ENCODE measurements at regions not wholly inside any gene's neighbourhood (a gene's known extent, or its start where the extent isn't known, plus 50 kb on each side); places are given as distances from the start of the nearest gene placed in this dataset.

- no peak for DNase-seq
Measured at GRCh38 chr15:70214941-70215635, 117.4 kb upstream of the TLE3 start.

GRCh38 chr15:70214276-70214675 lies 116.6 kb upstream of the TLE3 start:
- DNase-seq, result no peak

DNA sequence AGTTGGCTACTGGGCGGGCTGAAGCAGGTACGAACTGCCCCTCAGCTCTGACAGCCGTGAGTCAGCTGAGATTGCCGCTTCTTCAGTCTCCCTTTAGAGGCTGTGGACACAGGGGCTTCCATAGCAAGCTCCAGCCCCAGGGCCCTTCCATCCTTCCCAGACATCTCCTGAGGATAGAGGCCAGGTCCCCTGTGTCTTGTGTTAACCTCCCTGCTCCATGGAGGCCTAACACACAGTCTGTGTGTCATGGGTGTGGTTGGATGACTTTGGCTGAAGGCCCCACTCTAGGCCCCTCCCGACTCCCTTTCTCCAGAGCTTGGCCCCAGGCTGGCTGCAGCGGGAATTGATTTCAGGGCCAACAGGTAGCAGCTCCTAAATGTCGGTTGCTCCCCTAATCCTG lies 116.1 kb upstream of the TLE3 start:
- no peak for DNase-seq

DNA sequence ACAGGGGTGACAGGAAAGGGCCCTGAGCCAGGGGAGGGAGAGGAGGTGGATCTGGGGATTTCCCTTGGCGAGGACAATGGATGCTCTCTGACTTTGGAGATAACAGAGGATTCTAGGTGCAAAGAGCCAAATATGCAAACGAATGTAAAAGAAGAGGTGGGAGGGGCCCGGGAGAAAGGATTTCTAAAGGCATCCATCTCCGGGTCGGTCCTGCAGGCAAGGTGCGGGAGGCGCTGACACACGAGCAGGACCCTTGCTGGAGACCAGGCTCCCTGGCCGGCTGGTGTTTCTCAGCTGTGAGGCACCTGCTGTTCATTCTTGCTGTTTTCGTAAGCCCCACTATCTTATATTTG lies 115.2 kb upstream of the TLE3 start:
- DNase-seq, result no peak

- no peak for DNase-seq
Measured at GRCh38 chr15:70212286-70212962, 114.7 kb upstream of the TLE3 start.

- DNase-seq, result no peak
Measured at GRCh38 chr15:70210528-70210927, 112.8 kb upstream of the TLE3 start.

DNA sequence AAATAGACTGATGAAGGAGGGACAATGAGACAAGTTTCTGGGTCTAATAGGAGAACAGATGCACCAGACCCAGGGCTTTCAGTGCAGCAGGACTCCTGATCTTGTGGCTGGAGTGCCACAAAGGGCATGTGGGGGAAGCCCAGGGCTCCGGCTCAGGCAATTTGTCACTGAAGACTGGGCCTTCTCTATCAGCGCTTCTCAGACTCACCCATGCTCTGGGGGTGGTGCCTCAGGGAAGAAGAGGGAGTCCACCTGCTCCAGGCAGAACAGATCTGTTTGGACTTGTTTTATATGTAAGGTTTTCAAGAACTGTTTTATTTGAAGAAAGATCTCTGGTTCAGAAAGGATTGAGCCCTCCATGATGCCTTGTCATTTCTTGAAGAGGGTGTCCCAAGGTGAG lies 112.4 kb upstream of the TLE3 start:
- no peak for DNase-seq

GRCh38 chr15:70209499-70209898 lies 111.8 kb upstream of the TLE3 start:
- DNase-seq, result no peak

- DNase-seq, result no peak
Measured at GRCh38 chr15:70208332-70208731, 110.6 kb upstream of the TLE3 start.

GRCh38 chr15:70206668-70207067 lies 109.0 kb upstream of the TLE3 start:
- DNase-seq, result no peak

- no peak for DNase-seq
Measured at GRCh38 chr15:70204652-70205051, 106.9 kb upstream of the TLE3 start.

DNA sequence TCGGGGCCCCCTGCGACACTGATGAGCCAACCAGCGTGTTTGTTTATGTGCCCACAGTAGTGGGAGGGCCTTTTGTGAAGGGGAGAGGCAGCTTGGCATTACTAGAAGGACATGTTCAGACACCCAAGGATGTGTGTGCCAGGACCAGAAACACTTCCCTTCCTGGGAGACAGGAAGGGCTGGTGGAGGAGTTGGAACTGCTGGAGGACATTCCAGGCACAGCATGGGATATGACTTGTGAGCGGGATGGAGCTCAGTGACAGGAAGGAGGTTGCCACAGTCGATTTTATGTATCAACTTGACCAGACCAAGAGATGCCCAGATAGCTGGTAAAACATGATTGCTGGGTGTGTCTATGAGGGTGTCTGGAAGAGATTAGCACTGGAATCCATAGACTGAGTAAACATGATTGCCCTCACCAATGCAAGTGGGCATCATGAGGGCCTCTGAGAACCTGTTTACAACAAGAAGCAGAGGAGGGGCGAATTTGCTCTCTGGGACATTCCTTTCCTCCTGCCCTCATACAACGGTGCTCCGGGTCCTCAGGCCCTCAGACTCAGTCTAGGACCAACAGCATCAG lies 106.4 kb upstream of the TLE3 start:
- DNase-seq, result no peak

DNA sequence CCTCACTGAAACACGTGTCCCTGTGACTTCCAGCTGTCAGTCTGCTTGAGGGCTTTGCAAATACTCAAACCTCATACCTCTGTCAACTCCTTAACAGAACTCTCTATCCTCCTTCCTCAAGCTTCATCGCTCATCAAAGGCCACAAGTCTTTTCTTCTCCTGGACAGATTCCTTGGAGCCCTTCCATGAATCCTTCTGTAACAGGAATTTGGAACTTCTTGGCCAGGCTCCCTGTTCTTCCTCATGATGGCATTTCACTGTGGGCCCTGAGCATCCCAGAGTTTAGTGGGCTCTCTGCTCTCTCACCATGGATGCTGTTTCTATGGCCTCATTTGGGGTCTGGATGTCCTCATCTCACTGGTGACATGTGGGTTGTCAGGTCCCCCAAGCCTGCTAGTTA lies 105.0 kb upstream of the TLE3 start:
- no peak for DNase-seq

- no peak for DNase-seq
Measured at GRCh38 chr15:70201425-70201775, 103.7 kb upstream of the TLE3 start.

DNA sequence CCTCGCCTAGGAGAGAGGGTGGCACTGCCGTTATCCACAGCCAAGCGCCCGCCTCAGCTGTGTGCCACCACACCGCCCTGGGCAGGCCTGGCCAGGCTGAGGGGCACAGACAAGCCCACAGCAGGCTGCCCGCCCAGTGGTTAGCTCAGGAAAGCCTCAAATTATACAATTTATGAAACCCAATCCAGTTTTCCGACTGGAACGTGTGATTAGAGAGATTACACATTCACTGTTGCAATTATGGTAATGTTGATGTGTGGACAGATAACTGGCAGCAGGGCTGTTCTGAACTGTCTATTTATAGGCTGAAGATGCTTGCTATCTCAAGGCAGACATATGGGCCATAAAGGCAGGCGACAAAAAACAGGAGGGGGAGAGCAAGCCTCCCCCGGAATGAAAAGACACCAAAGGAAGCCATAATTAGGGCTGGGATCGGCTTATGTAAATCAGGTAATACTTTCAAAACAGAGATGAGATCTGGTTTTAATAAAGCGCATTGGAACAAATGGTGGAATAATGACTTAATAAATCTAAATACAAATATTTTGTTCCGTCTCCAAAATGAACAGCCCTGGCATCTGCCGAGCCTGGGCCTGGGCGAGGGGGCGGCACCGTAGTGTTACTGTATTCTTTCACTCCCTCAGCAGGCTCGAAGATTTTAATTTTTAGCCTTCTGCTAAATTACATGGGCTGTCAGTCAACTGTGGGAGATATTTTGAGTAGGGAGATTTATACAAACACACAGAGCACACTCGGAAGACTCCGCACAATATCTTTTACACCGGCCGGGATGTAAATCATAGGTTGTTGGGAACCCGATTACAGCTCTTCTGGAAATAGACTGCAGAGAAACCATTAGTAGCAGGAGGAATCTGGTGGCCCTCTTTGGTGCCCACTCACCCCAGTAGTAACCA lies 103.1 kb upstream of the TLE3 start:
- no peak for DNase-seq

DNA sequence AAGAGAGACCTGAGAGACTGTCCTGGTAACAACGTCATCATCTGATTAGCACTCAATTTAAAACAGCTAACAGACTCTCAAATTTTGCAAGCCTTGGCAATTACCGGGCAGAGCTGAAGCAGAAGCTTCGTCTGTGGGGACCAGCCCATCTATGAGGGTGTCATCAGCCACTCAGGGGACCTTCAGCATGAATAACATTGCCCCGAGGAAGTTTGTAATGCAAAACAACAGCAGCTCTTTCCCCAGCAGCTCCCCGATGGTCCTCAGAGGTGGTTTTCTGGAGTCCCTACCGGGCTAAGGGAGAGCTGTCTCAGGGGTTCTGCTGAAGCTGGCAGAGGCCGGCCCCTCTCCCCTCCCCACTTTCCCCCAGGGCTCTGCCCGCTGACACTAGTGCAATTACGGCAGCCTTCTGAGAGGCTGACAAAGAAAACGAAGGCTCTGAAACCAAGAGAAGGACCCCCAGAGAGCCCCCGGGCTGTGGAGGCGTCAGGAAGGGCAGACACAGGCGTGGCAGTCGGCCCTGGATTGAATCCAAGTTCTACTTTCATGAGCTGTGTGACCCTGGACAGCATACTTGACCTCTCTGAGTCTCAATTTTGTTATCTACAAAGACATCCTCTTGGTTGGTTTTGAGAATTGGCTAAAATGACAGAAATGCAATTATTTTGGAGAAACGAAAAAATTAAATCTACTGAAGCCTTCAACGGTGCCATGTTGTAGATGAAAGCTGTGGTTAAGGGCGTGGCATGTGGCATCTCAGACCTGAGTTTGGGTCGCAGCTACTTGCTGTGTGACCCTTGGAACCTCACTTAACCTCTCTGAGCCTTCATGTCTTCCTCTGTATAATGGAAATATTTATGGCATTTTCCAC lies 102.1 kb upstream of the TLE3 start:
- DNase-seq, result no peak

DNA sequence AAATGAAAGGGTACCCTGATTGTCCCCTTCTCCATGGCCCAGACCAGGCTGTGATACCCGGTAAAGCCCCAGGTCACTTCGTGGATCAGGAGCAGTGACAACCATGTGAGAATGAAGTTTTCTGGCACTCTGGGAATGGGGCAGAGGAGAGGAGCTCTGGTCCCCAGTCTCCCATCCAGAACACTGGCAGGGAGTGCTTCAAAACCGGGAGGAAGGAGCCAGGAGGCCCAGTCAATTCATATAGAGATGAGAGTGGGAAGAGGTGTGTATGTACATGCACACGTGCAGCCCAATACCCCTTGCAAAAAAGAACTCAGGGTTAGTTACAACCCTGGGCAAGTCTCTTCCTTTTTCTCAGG lies 101.4 kb upstream of the TLE3 start:
- no peak for DNase-seq

- DNase-seq, result no peak
Measured at GRCh38 chr15:70198441-70199123, 100.9 kb upstream of the TLE3 start.

- DNase-seq, result no peak
Measured at GRCh38 chr15:70197945-70198361, 100.2 kb upstream of the TLE3 start.

DNA sequence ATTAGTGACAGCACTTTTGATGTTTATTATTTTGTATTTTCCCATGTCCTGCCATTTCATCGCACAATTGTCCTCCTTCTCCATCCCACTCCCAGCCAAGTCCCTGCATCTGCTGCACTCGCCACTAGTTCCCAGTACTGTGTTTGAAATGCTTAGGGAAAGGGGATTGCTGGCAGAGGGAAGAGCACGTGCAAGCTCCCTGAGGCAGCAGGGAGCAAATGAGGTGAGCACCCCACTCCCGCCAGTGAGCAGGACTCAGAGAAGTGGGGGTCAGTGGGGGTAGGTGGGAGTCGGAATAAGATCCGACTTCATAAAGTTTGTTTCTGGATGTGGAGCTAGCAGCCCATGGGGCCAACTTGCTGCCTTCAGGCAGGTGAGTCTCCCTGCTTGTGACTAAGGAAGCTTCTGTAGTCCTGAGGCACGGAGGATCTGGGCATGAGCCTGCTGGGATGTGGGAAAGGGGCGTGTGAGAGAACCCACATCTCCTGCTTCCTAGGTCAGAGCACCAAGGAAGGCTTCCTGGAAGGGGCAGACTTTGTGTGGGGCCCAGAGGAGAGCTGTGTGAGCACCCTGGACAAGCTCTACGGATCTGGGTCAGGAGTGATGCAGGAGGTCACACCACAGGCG lies 99.7 kb upstream of the TLE3 start:
- DNase-seq, result no peak

All from right forelimb (tissue), 1 donor.